Adrenal gland (tissue), 9 donors: ENCODE measurements at regions not wholly inside any gene's neighbourhood (a gene's known extent, or its start where the extent isn't known, plus 50 kb on each side); places are given as distances from the start of the nearest gene placed in this dataset.
"Not testable (repeated sequence)": the region's sequence is repeated elsewhere in the genome, so short reads cannot be mapped to it uniquely, and the experiment has no call there.

Experiments used
- DNase-seq, 7 donors: peaks; one replicate each; pipeline ENCODE4 v3.0.0-alpha.2; 2019 to 2020
- H3K27ac ChIP-seq, 5 donors: fragments of 200-600 bp; sonication (generic) in 4 of 5; 1 replicate in 3 of 5; 2 replicates in 2 of 5; pipeline versions ENCODE4 v1.5.1 to v1.8.0; 2016 to 2020; ENCODE audit warnings: mild to moderate bottlenecking in 1 of 5
- H3K27me3 ChIP-seq: fragments of 200-600 bp; 2 replicates; pipeline ENCODE4 v1.8.0; 2021
- H3K36me3 ChIP-seq, 2 donors: fragments of 200-600 bp; replicated peaks in 1 of 2; 1 replicate in 1 of 2; 2 replicates in 1 of 2; pipeline versions ENCODE4 v1.5.1 to v1.8.0; 2018 to 2022
- H3K4me1 ChIP-seq, 2 donors: fragments of 200-600 bp; replicated peaks in 1 of 2; 1 replicate in 1 of 2; 2 replicates in 1 of 2; pipeline versions ENCODE4 v1.5.1 to v1.8.0; 2018 to 2021
- H3K4me3 ChIP-seq, 4 donors: fragments of 200-600 bp; sonication (generic) in 3 of 4; one replicate each; pipeline ENCODE4 v1.5.1; 2016 to 2018
- H3K9me3 ChIP-seq, 3 donors: fragments of 200-600 bp; sonication (generic) in 1 of 3; replicated peaks in 1 of 3; 1 replicate in 2 of 3; 2 replicates in 1 of 3; pipeline versions ENCODE4 v1.5.1 to v1.8.0; 2016 to 2021
- POLR2A ChIP-seq, 2 donors: fragments of 450-650 bp; IDR thresholded peaks; one replicate each; pipeline ENCODE4 v1.6.1; 2017; ENCODE audit warnings: antibody characterized with exemption in 2 of 2, mild to moderate bottlenecking in 2 of 2, moderate library complexity in 1 of 2
- WGBS, 4 donors: extraction: QIAGEN DNeasy Blood & Tissue Kit in 2 of 4; methylation state at CpG; one replicate each; pipeline versions ENCODE4 v1.1.5 to v1.1.7; 2013 to 2017; 5-methylcytosine and 5-hydroxymethylcytosine counted together
- intact Hi-C, 2 donors: fragments of 100-400 bp; cut with DNase I; formaldehyde crosslinking; loops; one replicate each; pipeline versions ENCODE4 v1.14.1 to v1.15.0; 2022 to 2023
- TF ChIP-seq, protein P1 (sequence below), 6 experiments: fragments of 450-650 bp in 4 of 6; fragments of 200-600 bp in 2 of 6; sonication (generic) in 1 of 6; IDR thresholded peaks; 1 replicate in 5 of 6; 2 replicates in 1 of 6; pipeline versions ENCODE4 v1.5.1 to v1.8.0; 2016 to 2021; ENCODE audit warnings: antibody characterized with exemption in 6 of 6, mild to moderate bottlenecking in 2 of 6, moderate library complexity in 1 of 6
- donor health status: healthy with polysubstance abuse.
- donor health status: Bipolar disorder and iron deficiency.
- donor health status: DM: yes; HTN: yes; CAD: no.
- donor health status: DM: no; HTN: no; CAD: no.
- donor health status: DM: no; HTN: no; CAD: no.

DNA sequence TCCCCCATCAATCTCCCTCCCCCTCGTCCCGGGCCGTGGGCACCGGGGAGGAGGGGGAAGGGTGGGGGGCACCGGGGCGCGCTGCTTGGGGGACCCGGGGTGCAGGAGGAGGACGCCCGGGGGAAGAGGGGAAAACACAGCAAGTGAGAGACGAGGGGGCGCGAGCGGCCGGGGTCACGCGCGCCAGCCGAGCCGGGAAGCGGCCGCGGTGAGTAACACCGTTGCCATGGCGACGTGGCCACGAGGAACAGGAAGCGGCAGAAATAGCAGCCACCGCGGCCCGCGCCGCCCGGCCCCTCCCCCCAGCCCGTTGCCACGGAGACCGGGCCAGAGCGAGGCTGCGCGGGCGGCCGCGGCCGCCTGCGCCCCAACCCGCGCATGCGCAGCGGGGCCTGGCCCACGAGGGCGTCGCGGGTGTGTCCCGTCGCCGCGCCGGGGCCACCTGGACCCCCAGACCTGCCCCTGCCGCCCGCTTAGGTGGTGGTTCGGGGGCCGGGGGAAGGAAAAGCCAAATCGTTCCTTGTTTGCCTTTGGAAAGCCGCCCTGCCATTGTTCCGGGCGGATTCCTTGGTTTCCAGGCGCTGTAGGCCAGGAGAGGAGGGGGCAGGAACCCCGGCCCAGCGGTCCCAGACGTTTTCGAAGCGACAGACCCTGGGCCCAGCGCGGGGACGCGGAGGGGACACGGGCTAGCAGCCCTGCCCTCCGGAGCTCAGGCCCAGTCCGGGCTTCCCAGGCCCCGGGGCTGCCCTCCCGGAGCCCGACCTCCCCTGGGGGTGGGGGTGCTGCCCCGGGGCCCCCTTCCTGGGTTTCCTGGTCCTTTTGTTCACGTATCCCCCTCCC lies 207.1 kb downstream of the C9orf50 start:
- intact Hi-C loops = no loop called here
- WGBS, 4 donors = 0 to 4% (median 2%) methylated on average over 11 to 84 of the region's 84 CpGs
- Histone ChIP-seq H3K27ac (peak overlapping the region; percentile 98 to 100 (median 99)), H3K27me3 (no peaks in the 10 kb centered on the region), H3K4me3 (peak overlapping the region in 3 of 4 donors; percentile 45 to 71 (median 51)), H3K4me1 (peaks cover 19 to 22% of the 10 kb centered on the region in 2 donors), H3K9me3 (no peaks in the 10 kb centered on the region), H3K36me3 (no peaks in the 10 kb centered on the region)
- TF ChIP-seq, protein P1, sequence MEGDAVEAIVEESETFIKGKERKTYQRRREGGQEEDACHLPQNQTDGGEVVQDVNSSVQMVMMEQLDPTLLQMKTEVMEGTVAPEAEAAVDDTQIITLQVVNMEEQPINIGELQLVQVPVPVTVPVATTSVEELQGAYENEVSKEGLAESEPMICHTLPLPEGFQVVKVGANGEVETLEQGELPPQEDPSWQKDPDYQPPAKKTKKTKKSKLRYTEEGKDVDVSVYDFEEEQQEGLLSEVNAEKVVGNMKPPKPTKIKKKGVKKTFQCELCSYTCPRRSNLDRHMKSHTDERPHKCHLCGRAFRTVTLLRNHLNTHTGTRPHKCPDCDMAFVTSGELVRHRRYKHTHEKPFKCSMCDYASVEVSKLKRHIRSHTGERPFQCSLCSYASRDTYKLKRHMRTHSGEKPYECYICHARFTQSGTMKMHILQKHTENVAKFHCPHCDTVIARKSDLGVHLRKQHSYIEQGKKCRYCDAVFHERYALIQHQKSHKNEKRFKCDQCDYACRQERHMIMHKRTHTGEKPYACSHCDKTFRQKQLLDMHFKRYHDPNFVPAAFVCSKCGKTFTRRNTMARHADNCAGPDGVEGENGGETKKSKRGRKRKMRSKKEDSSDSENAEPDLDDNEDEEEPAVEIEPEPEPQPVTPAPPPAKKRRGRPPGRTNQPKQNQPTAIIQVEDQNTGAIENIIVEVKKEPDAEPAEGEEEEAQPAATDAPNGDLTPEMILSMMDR (IDR thresholded peaks at IDR 0.05) = peak in 1 of 6 experiments; percentile 21
- peak; percentile 67 to 78 for TF ChIP-seq POLR2A (IDR thresholded peaks at IDR 0.05)
- DNase-seq = peak; percentile 98 to 100 (median 99)

DNA sequence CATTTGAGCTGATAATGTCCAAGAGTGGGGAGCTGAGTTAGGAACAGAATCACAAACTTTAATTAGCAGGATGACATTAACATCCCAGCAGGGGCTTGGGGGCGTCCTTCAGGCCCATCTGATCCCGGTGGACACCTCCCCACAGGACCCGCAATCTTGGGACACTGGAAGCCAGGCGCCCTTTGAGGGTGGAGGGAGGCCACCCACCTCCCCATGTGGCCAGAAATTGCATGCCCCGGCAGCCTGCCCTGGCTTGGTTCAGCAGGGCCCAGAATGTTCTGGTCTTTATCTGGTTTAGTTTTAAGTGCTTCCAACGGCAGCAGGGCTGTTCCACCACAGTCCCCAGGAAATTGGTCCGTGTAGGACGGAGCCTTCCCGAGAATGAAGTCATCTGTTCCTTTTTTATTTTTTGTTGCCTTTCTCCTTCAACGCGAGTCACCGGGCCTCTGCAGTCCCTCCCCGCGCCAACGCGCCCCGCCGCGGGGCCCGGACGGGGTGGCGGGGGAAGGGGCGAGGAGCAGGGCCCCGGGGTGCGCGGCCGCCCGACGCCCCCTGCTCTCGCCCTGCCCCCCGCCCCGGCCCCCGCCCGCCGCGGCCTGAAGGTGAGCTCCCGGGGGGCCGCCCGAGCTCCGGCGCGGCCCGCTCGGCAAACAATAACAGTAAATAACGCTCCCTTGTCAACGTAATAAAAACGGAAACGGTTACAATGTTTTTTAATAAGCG lies 207.9 kb downstream of the C9orf50 start:
- TF ChIP-seq, protein P1 (IDR thresholded peaks at IDR 0.05) = no peak
- TF ChIP-seq POLR2A (IDR thresholded peaks at IDR 0.05) = peak; percentile 34 to 55
- Histone ChIP-seq H3K4me1 (peaks cover 19 to 22% of the 10 kb centered on the region in 2 donors), H3K4me3 (peak overlapping the region in 3 of 4 donors; percentile 45 to 71 (median 51)), H3K27me3 (no peaks in the 10 kb centered on the region), H3K9me3 (no peaks in the 10 kb centered on the region), H3K27ac (peak overlapping the region; percentile 98 to 100 (median 99)), H3K36me3 (no peaks in the 10 kb centered on the region)
- 1 to 13% (median 3%) methylated on average over 8 to 49 of the region's 49 CpGs for WGBS, 4 donors
- intact Hi-C loops = no loop called here
- peak; percentile 69 to 88 (median 75) for DNase-seq

DNA sequence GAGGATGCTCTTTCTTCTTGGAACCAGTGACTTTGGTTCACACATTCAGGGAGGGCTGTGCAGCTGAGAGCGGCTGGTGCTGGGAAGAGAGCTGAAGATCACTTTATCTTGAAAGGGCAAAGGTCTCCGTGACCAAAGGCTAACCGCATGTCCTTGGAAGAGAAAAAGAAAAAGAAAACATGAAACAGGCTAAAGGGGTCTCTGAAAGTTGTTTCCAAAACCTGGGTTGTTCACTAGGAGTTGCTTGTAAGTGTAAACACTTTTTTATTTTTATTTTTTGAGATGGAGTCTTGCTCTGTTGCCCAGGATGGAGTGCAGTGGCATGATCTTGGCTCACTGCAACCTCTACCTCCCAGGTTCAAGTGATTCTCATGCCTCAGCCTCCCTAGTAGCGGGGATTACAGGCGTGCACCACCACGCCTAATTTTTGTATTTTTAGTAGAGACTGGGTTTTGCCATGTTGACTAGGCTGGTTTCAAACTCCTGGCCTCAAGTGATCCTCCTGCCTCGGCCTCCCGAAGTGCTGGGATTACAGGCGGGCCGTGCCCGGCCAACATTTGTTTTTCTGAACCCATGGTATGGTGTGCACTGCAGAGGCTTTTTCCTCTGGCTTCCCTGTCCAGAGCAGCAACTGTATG lies 208.6 kb downstream of the C9orf50 start:
- H3K9me3 ChIP-seq, H3K27me3 ChIP-seq, H3K36me3 ChIP-seq, H3K4me3 ChIP-seq, intact Hi-C loops, DNase-seq: not testable (repeated sequence)
- peaks cover 19 to 22% of the 10 kb centered on the region in 2 donors for H3K4me1 ChIP-seq
- WGBS, 4 donors = 76 to 87% (median 82%) methylated on average over 11 of the region's 11 CpGs
- H3K27ac ChIP-seq = peak overlapping the region; percentile 78 to 100 (median 99)

DNA sequence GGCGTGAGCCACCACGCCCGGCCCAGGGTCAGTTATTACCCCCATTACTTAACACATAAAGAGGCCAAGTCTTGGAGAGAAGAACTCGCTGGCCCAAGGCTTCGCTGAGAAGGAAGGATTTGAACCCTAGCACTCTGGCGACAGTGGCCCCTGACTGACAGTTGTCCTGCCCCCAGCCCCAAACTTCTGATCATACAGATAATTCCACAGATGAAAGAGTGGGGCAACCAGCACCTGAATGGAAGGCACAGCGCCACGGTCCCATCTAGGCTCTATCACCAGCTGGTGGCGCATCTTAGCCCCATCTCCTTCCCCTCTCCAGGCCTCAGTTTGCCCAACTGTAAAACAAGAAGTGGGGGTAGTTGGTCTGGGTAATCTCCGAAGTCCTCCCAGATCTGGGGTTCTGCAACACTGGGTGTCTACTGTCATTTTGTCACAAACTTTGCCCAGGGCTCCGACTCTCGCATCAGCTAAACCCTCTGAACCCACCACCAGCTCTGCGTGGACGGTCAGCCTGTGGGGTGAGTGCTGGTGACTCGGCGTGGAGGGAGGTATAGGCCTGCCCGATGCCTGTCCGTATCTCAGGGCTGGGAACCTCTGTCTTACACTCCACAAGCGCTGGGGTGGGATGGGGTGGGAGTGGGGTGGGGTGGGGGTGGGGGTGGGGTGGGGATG lies 209.3 kb downstream of the C9orf50 start:
- Histone ChIP-seq H3K4me3 (no peak overlapping the region), H3K27ac (peak overlapping the region in 2 of 5 donors; percentile 57 to 62), H3K4me1 (peaks cover 19 to 22% of the 10 kb centered on the region in 2 donors), H3K36me3 (no peaks in the 10 kb centered on the region), H3K9me3 (no peaks in the 10 kb centered on the region), H3K27me3 (no peaks in the 10 kb centered on the region)
- intact Hi-C loops = no loop called here
- TF ChIP-seq POLR2A (IDR thresholded peaks at IDR 0.05) = no peak
- TF ChIP-seq, protein P1 (IDR thresholded peaks at IDR 0.05) = no peak
- no peak for DNase-seq
- WGBS, 4 donors = 91 to 97% (median 93%) methylated on average over 15 to 19 of the region's 19 CpGs
